Activated T-cell treated with anti-CD3 and anti-CD28 coated beads for 48 hours (primary cell): ENCODE measurements at regions not wholly inside any gene's neighbourhood (a gene's known extent, or its start where the extent isn't known, plus 50 kb on each side); places are given as distances from the start of the nearest gene placed in this dataset.

Experiments used
- DNase-seq: peaks from one replicate; pipeline ENCODE4 v3.0.0-alpha.2; 2020; ENCODE audit warnings: low read depth

DNA sequence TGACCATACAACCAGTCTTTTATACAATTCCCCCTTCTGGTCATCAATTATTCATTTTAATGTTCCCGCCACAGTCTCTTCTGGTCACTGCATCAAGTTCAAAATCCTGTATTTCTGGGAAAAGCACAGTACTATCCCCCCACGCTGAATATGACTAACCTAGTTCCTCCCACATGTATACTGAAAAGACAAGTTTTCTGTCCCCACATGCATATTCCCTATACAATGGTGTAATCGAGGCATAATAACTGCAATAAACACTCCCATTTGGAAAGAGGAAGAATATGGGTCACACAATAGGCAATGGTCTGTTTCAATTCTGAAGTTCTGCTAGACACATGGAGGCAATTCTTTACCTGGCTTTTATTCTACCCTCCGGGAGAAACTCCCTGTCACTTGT, 344.9 kb downstream of the EFNA5 start:
- no peak for DNase-seq

DNA sequence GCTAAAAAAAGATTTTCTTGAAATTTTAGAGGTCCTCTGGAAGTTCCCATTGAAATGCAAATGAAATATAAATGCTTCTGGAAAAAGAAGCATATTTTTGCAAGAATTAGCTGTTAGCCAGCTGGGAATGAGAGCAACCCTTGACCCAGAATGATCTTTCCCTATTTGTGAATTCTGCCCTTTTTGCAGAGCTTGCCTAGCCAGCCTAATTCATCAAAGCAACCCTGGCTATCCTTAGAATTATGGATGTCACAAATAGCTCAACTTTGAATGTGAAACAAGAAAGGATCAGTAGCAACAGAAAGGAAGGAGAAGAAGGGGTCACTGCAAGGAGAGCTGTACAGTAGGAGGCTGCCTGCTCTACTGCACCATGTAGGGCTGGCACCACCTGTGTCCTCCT, 345.9 kb downstream of the EFNA5 start:
- DNase-seq = no peak

DNA sequence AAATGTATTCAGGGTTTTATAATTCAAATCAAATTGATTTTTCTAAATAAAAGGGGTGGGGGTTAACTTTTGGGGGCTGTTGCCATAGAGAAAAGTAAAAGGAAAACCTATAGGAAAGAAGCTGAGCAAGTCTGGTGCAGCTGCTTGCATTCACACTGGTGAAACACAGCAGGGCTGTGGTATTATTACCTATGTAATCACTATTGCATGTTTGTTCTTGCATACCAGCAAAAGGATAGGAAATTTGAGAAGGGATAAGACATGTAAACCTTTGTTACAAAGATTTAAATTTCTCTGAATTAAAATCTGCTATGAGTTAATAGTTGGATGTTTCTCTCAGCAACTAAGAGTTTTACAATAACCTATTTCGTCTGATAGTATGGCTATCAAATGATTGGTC, 346.7 kb downstream of the EFNA5 start:
- no peak for DNase-seq

DNA sequence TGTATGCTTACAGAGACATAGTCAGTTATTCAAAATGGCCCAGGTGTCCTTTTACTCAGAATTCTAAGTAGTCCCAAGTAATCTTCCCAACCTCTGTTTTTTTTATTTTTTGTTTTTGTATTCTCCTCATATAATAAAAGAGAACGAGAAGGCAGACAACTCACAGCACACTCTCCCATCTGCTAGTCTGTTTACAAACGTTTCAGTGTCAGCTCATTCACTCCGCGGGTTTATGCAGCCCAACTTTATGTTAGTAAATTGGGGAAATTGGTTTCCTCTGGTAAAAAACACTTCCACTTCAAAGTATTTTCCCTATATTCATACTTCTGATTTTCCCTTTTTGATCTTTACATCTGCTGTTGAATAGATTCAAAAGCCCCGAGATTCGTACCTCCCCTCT, 347.2 kb downstream of the EFNA5 start:
- DNase-seq = no peak

DNA sequence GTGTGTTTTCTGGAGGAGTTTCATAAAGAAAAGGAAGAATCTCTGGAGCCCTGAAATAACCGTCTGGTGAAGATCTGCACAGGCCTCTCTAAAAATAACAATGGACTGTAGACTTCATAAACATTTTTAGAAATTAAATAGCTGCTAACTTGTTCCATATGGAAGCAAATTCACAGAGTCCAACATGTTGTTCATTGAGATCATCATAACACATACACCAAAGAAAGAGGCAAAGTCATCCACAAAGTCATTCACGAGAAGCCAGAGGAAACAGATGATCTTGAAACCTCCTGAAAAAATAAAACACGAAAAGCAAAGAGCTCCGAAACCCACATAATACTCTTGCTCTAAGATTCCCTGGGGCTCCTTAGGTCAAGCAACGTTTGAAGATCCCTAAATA, 347.8 kb downstream of the EFNA5 start:
- no peak for DNase-seq

DNA sequence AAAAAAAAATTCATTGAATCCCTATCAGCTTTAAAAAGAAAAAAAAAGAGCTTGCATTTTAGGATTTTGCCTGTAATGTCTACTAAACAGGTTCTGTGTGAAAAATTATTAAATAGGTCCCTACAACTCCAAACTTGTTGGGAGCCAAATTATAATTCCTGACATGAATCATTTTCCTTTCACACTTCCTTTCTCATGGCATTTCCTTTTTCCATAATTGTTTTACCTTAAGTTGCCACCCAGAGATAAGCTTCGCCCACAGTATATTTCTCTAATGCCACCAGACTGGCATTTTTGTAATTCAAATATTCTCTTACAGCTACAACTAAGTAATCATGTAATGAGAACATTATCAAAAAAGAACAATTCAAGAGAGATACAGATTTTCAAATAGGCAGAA, 348.8 kb downstream of the EFNA5 start:
- DNase-seq = no peak

DNA sequence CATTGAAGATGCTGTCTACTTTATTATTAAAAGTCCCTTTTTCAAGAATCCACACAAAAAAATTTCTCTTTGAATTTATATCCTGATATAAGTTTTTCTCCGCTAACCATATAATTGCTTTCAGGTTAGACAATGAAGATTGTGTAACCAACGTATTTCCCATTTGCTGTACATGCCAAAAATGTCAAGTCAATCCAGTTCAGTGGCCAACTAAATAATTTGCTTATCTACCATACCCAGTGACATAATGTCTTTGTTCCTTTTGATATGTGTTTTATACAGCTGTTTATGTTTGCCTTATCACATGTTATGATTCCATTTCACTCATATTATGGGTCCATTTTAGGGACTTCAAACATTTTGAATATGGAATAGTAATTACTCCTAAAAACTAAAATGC, 349.9 kb downstream of the EFNA5 start:
- DNase-seq = no peak

DNA sequence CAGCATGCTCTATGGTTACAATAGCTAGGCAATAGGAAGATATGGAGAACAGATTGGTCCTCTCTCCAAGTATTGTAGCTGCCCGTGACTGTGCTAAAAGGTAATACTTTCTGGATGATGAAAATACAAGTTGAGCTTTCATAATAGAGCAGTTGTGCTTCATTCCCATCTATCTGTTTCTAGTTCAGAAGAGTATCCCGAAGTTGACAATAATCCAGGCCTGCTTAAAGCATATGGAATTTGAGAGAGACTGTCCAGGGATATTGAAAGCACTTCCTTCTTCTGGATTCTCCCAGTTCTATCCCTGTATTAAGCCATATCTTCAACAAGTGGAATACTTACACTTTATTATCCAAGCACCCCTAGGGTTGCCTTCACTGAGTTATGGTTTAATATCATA, 350.4 kb downstream of the EFNA5 start:
- no peak for DNase-seq

DNA sequence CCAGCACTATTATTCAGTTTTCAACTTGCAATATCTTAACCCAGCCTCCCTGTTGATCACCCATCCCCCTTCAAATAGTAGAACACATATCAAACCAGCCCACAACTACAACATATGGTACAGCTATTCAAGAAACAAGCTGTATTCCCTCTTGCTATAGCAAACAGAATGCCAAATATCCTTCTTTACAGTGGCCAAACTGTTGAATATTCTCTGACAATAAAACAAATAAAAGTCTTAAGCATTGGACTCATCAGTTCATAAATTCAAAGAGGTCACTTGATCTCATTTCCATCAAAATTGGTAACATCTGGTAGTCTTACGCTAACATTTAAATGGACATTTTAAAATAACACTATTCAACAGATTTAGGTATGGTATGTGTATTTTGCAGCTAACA, 350.8 kb downstream of the EFNA5 start:
- DNase-seq = no peak

DNA sequence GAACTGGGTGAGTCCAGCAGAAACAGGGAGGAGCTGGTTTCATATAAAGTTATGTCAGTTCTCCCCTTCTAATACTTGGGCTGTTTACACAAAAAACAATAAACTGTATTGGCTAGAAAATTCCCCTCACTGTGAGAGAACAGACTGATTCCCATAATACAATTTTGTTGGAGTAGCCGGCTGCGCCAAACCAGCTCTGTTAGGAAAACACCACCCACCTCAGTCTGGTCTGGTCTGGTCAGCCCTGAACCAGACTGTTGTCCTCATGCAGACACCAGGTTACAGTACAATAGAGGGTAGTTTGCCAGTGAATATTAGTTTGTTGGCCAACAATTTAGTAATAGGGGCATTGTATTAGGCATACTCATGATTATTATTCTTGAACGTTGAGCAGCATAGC, 356.4 kb downstream of the EFNA5 start:
- no peak for DNase-seq

DNA sequence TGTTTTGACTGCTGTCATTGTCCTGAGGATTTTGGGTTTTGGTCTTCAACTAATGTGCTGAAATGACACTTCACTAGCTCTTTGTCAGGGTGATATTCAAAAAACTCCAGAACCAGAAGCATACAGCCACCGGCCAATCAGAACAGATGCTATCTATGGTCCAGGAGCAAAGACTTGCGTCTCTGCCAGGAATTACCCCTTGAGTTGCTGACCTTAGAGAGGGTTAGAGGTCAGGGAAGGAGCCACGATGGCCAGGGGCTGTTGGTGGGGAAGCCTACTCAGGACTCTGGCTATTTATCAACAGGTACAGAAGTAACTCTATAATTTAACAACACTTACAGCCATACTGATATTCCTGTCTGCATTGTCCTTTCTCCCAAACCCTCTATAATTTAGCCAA, 356.8 kb downstream of the EFNA5 start:
- DNase-seq = no peak

DNA sequence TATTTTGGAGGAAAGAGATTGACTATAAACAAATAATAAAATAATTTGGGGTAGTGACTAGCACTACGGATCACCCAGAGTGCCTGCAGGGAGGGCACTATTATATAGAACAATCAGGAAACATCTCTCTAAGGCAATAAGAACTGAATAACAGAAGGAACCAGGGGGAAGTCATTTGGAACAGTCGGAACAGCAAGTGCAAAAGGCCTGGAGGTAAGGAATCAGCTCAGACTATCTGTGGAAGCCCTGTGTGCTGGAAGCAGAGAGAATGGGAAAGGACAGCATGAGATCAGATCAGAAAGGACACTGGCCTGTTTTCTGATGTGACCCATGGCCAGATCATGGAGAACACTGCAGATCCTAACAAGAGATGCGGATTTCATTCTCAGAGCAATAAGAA, 357.6 kb downstream of the EFNA5 start:
- no peak for DNase-seq

DNA sequence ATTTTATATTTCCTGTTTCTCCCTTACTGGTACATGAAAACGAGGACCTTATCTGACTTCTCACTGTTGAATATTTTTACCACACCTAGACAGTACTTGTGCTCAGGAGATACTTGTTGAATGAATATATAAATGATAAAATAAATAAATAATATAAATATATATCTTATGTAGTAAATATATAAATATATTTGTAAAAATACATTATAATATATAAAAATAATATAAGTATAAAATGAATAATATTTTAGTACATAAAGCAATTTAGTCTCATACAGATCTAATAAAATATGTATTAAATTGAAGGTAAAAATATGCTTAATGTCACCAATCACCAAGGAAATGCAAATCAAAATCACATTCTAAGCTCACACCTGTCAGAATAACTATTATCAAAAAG, 360.6 kb downstream of the EFNA5 start:
- no peak for DNase-seq

DNA sequence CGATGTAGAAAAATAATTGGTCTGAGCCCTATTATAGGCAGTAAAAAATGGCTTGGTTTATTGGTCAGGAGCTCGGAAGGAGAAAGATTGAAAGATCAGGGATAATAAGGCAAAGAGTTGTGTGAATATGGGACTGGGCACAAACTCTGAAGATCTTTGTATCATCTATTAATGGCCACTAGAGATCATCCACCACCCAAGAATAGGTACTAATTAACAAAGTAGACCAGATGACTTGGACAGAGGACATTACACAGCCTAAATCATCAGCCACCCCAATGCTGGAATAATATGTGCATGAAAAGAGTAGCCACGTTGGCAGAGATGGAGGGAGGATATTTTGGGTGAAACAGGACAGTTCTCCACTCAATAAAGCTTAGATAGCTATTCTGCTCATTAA, 364.1 kb downstream of the EFNA5 start:
- DNase-seq = no peak

DNA sequence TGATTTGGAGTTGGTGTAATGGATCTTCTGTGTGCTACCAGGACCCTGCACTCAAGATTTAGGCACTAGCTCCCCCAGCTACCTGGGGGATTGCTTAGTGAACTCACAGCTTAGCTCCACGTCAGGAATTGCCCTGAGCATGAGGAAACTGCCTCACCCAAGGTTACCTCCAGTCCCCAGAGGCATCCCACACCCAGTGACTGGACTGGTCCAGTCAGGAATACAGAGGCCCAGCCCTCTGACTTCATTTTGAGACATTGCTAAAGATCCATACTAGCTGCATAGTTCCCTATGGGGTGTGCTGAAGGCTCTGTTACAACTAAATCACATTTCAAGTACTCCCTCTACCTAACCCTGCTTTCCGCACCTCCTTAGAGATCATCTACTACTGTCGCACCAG, 364.7 kb downstream of the EFNA5 start:
- no peak for DNase-seq

DNA sequence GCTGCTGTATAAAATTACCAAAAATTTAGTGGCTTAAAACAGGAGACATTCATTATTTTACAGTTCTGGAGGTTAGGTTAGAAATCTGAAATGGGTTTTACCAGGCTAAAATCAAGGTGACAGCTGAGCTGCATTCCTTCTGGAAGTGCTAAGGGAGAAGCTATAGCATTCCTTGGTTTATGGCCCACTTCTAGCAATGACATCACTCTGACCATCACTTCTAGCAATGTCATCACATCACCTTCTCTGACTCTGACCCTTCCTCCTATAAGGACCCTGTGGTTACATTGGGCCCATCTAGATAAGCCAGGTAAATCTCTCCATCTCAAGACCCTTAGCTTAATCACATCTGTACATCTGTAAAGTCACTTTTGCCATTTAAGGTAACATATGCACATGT, 366.1 kb downstream of the EFNA5 start:
- no peak for DNase-seq

DNA sequence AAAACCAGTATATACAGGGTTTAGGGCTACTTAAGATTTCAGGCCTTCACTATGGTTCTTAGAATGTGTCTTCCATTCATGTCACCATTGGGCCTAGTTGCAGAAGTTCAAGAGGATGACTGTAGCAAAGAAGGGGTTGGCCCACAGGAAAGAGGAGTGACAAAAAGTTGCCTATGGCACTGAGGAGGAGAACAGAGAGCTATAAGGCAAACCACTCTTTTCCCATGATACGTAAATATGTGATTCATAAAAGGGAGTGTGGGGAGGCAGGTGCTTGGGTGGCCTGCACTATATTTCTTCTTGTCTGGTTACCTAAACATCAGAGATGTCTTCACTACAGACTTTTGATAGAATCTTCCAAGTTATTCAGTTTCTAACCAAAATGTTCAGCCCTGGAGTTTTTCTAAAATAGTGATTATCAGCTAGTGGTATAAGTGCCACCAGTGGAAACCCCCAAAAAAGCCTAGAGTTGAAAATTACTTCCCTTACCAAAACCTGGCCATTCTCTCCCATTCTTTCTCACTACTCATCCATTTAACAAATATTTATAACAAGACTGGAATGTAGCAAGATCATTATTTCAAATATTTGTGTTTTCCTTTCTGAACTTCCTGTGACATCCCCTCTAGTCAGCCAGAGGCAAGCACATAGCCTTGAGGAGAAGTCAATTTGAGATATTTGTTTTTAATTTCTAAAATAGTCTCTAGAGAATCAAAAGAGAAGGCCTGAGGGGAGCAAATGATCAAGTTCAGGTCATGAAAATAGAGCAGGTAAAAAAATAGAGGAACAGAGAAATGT, 367.4 kb downstream of the EFNA5 start:
- no peak for DNase-seq

DNA sequence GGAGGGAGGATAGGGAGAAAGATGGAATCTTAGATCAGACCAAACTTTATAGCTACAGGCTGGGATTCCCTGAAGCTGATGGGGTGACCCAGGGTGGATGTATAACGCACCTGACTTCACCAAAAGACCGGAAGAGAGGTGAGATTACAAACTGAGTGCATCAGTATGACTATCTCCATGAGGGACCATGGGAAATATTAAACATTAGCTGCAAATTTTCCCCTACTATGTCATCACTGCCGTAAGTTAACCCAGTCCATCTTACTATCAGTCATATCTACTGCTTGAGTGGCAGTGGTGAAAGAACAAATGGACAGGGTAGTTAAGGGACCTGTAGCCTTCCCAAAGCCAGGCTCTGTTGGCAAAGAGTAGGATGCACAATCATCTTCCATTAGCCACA, 368.3 kb downstream of the EFNA5 start:
- no peak for DNase-seq

DNA sequence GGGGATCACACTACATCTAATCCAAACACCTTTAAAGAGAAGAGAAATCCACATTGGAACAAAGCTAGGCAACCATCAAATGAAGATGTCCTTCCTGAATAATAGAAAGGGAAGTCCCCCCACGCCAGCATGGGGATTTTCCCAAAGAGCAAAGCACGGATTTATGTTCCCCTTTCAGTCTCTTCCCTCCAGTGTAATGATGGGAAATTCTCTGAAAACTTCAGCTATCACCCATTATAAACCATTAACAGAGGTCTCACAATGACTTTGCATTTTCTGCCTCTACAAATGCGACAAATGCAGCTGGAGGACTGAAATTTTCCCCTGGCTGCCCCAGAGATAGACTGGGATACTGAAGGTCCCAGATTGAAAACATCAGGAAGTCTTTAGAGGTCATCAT, 368.7 kb downstream of the EFNA5 start:
- DNase-seq = no peak

DNA sequence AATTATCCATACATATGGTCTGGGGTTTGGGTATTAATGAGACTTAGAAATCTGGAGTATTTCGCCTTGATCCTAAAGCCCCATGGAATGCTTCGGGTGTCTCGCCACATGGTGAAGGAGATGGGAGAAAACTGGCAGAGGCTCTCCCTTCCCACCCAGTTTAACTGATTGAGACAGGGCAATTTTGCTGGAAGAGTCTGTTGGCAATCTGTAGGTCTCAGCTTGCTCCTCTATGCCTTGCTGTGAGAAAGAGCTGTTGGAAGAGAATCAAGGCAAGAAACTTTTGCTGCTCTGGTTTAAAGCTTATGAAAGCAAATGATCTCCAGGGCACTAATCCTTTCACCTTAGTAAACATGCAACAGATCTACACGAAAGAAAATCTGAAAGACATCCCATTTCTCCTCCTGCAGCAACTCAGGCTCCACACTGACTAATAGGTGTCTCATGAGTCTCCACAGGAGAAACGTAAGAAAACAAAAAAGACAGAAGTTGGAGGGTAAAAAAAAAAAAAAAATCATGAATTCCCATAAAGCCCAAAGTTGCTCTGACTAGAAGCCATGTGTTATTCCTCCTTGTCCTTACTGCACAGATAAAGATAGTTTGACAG, 369.9 kb downstream of the EFNA5 start:
- DNase-seq = no peak

DNA sequence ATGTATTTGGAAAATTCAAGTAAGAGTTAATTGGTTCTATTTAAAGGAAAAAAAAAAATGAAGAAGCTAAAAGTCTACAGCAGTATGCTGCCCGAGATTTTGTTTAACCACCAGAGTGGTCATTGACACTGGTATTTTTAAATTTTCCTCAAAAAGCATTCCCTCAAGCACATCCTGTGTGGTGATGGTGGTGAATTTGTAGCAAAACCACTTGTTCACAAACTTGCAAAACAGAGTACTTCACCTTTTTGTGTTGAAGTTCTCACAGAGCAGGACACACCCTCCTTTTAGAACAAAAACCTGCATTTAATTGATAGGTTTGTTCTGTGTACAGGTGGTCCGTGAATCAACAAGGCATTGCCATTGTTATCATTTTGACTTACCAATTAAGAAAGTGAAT, 374.2 kb downstream of the EFNA5 start:
- no peak for DNase-seq

DNA sequence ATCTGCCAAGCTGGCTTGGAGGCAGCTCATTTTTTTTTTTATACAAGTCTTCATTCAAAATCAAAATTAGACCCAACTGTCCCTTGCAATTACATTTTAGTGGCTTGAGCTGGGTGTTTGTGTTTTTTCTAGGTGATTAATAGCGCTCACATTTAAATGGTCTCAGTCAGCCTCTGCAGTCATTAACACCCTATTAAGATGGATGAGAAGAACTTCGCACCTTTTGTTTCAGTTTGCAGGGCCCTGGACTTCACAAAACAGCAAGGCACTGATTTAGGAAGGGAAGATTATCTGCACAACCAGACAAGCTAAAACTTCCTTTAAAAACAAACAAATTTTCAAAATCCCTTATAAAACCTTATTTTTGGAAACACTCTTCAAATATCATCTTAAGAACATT, 374.8 kb downstream of the EFNA5 start:
- DNase-seq = no peak

DNA sequence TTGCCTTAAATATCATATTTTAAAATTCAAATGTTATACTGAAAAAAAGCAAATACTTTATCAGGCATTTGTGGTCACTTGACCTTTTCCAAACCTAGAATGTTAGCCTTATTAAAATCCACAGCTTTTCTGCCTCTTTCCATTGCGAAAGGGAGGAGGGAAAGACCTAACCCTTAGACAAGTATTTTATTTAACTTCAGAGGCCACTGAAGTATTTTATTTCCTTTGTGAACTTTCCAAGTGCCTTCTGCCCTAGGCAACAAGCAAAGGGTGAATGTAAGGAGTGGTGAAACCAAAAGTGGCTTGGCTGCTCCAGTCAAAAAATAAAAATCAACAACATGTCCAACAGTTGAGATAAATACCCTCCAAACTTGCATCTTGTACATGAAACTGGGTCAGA, 376.1 kb downstream of the EFNA5 start:
- DNase-seq = no peak

DNA sequence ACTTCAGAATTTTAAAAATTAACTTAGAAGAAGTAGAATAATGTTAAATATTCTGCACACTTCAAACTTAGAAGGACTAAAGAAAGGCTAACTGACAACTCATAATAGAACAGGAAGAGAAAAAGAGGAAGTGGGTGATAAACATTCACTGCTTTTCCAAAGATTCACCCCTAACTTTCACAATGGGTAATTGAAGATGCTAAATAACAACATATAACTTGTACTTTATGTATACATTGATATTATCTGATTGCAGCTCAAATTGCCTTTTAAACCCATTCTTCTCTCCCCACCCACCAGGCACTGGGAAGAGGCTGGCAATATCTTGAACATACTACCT, 376.6 kb downstream of the EFNA5 start:
- no peak for DNase-seq
